HEK293 (cell line): ENCODE measurements at regions not wholly inside any gene's neighbourhood (a gene's known extent, or its start where the extent isn't known, plus 50 kb on each side); places are given as distances from the start of the nearest gene placed in this dataset.

ENCODE experiments used
- CTCF ChIA-PET: fragments of 350-600 bp; formaldehyde crosslinking; extraction: SDS; loops from one replicate; lab custom pipeline; 2021; ENCODE audit warnings: antibody characterized with exemption; lab: Yijun Ruan, JAX
- POLR2A ChIA-PET: fragments of 300-600 bp; formaldehyde crosslinking; extraction: SDS; loops from one replicate; lab custom pipeline; 2020; ENCODE audit warnings: antibody characterized with exemption, inconsistent platforms; lab: Yijun Ruan, JAX
- H3K27ac ChIP-seq: fragments of 200-500 bp; sonication (Bioruptor generic); 2 replicates; pipeline ENCODE4 v1.5.1; 2014; ENCODE audit warnings: low read depth, low read length, control low read depth, inconsistent platforms; ENCODE audit errors: extremely low read depth
- H3K36me3 ChIP-seq, 2 experiments: fragments of 200-500 bp in 1 of 2; sonication (Bioruptor generic) in 1 of 2; 1 replicate in 1 of 2; 2 replicates in 1 of 2; pipeline ENCODE4 v1.5.1; 2014 to 2017; ENCODE audit warnings: inconsistent platforms in 2 of 2, low read length in 2 of 2; ENCODE audit not compliant: control insufficient read depth in 2 of 2, insufficient read depth in 1 of 2
- H3K4me1 ChIP-seq: fragments of 200-500 bp; sonication (Bioruptor generic); 2 replicates; pipeline ENCODE4 v1.5.1; 2014; ENCODE audit warnings: mild to moderate bottlenecking, low read length, inconsistent platforms; ENCODE audit not compliant: control insufficient read depth, insufficient read depth
- H3K4me3 ChIP-seq: 2 replicates; pipeline ENCODE4 v1.5.1; 2011; ENCODE audit warnings: low read depth, mild to moderate bottlenecking, control low read depth, low read length, moderate library complexity
- H3K9me3 ChIP-seq: fragments of 200-500 bp; sonication (Bioruptor generic); 2 replicates; pipeline ENCODE4 v1.5.1; 2014; ENCODE audit warnings: low read depth, low read length, inconsistent platforms; ENCODE audit not compliant: control insufficient read depth, insufficient read depth
- FEZF1 ChIP-seq: fragments of 450-650 bp; formaldehyde crosslinking; IDR thresholded peaks from 2 replicates; pipeline ENCODE4 v1.5.1; 2016; ENCODE audit warnings: missing biosample characterization, missing genetic modification characterization
- HOXC10 ChIP-seq: sonication (generic); formaldehyde crosslinking; IDR thresholded peaks from 2 replicates; pipeline ENCODE4 v1.8.1; 2023; ENCODE audit warnings: mild to moderate bottlenecking, missing genetic modification reagents
- PRDM1 ChIP-seq: fragments of 450-650 bp; formaldehyde crosslinking; IDR thresholded peaks from 2 replicates; pipeline ENCODE4; 2016; ENCODE audit warnings: missing biosample characterization, missing genetic modification characterization
- SCRT1 ChIP-seq: fragments of 450-650 bp; formaldehyde crosslinking; IDR thresholded peaks from 2 replicates; pipeline ENCODE4 v1.5.1; 2016; ENCODE audit warnings: missing biosample characterization, missing genetic modification characterization, borderline replicate concordance
- YY1 ChIP-seq: fragments of 450-650 bp; formaldehyde crosslinking; IDR thresholded peaks from 2 replicates; pipeline ENCODE4 v1.5.1; 2018; ENCODE audit warnings: missing biosample characterization, missing genetic modification characterization
- ZFHX2 ChIP-seq: fragments of 450-650 bp; formaldehyde crosslinking; conservative IDR thresholded peaks from 2 replicates; pipeline ENCODE4 v1.5.1; 2016; ENCODE audit warnings: missing biosample characterization, missing genetic modification characterization
- ZFP41 ChIP-seq: fragments of 450-650 bp; formaldehyde crosslinking; IDR thresholded peaks from 2 replicates; pipeline ENCODE4 v1.5.1; 2016; ENCODE audit warnings: missing biosample characterization, missing genetic modification characterization, borderline replicate concordance
- ZNF114 ChIP-seq: fragments of 450-650 bp; formaldehyde crosslinking; IDR thresholded peaks from 2 replicates; pipeline ENCODE4 v1.5.0; 2017; ENCODE audit warnings: missing biosample characterization, missing genetic modification characterization
- ZNF121 ChIP-seq: fragments of 450-650 bp; formaldehyde crosslinking; IDR thresholded peaks from 2 replicates; pipeline ENCODE4 v1.5.1; 2016; ENCODE audit warnings: missing biosample characterization, missing genetic modification characterization
- ZNF155 ChIP-seq: fragments of 450-650 bp; formaldehyde crosslinking; IDR thresholded peaks from 2 replicates; pipeline ENCODE4 v1.5.1; 2016; ENCODE audit warnings: missing biosample characterization, missing genetic modification characterization
- ZNF157 ChIP-seq: fragments of 450-650 bp; formaldehyde crosslinking; IDR thresholded peaks from 2 replicates; pipeline ENCODE4 v1.5.1; 2016; ENCODE audit warnings: missing biosample characterization, missing genetic modification characterization
- ZNF174 ChIP-seq: fragments of 450-650 bp; formaldehyde crosslinking; IDR thresholded peaks from 2 replicates; pipeline ENCODE4 v1.5.0; 2017; ENCODE audit warnings: missing biosample characterization, mild to moderate bottlenecking, missing genetic modification characterization
- ZNF202 ChIP-seq: fragments of 450-650 bp; formaldehyde crosslinking; IDR thresholded peaks from 2 replicates; pipeline ENCODE4 v1.5.1; 2016; ENCODE audit warnings: missing biosample characterization, missing genetic modification characterization, borderline replicate concordance
- ZNF214 ChIP-seq: fragments of 450-650 bp; formaldehyde crosslinking; IDR thresholded peaks from 2 replicates; pipeline ENCODE4 v1.5.1; 2017; ENCODE audit warnings: missing biosample characterization, mild to moderate bottlenecking, missing genetic modification characterization, borderline replicate concordance
- ZNF248 ChIP-seq: fragments of 450-650 bp; formaldehyde crosslinking; IDR thresholded peaks from 2 replicates; pipeline ENCODE4 v1.5.1; 2017; ENCODE audit warnings: missing biosample characterization, missing genetic modification characterization
- ZNF292 ChIP-seq: fragments of 450-650 bp; formaldehyde crosslinking; IDR thresholded peaks from 2 replicates; pipeline ENCODE4 v1.5.1; 2016; ENCODE audit warnings: low read depth, missing biosample characterization, missing genetic modification characterization, borderline replicate concordance
- ZNF37A ChIP-seq: fragments of 450-650 bp; IDR thresholded peaks from 2 replicates; pipeline ENCODE4 v1.5.1; 2018; ENCODE audit warnings: missing biosample characterization, missing genetic modification characterization
- ZNF548 ChIP-seq: fragments of 450-650 bp; formaldehyde crosslinking; IDR thresholded peaks from 2 replicates; pipeline ENCODE4 v1.5.1; 2016; ENCODE audit warnings: missing biosample characterization, missing genetic modification characterization
- ZNF830 ChIP-seq: fragments of 450-650 bp; IDR thresholded peaks from 2 replicates; pipeline ENCODE4 v1.5.0; 2018; ENCODE audit warnings: missing biosample characterization, missing genetic modification characterization, low read depth, mild to moderate bottlenecking, moderate library complexity
- TF ChIP-seq, protein P1 (sequence below): fragments of 450-650 bp; formaldehyde crosslinking; IDR thresholded peaks from 2 replicates; pipeline ENCODE4 v1.5.1; 2016; ENCODE audit warnings: missing biosample characterization, missing genetic modification characterization
- TF ChIP-seq, protein P2 (sequence below): fragments of 450-650 bp; formaldehyde crosslinking; IDR thresholded peaks from 2 replicates; pipeline ENCODE4 v1.5.1; 2016; ENCODE audit warnings: missing biosample characterization, missing genetic modification characterization

DNA sequence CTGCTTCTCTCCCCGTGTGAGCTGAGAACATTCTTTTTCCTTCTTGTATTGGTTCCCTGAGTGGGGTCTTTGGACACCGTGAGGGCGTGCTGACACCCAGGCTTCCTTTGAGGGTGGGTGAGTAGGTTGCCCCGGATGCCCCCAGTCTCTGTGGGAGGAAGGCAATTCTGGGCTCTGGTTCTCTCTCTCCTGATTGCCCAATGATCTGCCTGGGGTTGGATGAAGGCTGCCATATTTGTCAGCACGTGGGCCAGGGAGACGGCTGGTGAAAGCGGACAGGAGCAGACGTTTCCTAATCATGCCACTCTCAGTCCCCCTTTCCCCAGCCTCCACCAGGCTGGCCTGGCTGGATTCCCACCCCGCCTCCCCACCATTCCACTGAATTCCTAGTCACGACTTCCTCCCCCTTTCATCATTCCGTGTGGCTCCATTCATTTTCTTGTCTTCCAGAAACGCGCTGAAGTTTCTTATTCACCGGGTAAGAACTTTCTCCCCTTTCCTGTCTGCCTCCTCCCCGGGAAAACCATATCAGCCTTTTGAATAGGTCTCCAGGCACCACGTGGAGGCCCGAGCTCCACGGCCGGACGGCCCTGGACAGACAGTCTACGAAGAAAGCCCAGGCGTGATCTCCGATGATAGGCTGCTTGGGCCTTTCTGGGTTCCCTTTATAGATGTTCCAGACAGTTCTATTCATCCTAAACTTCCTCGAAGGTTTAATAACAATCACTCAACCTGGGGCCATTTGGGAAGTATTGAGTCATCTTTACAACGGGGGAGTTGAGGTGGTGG lies 98.7 kb upstream of the NPTX2 start:
- Histone ChIP-seq H3K4me3 (no peak overlapping the region), H3K4me1 (no peaks in the 10 kb centered on the region), H3K27ac (no peak overlapping the region), H3K36me3 (no peaks in the 10 kb centered on the region), H3K9me3 (no peaks in the 10 kb centered on the region)
- TF ChIP-seq ZFP41 (tag by site-specific recombination) (no peak), ZNF202 (no peak), ZNF830 (tag by site-specific recombination) (no peak)
- ChIA-PET POLR2A (no interaction called here), CTCF (no interaction called here)

DNA sequence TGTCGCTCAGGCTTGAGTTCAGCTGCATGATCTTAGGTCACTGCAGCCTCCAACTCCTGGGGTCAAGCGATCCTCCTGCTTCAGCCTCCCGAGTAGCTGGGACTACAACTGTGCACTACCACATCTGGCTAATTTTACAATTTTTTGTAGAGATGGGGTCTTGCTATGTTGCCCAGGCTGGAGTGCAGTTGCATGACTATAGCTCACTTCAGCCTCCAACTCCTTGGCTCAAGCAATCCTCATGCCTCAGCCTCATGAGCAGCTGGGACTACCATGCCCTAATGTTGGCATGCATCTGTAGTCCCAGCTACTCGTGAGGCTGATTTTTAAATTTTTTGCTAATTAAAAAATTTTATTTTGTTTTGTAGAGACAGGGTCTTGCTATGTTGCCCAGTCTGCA lies 101.9 kb upstream of the NPTX2 start:
- TF ChIP-seq ZNF121 (tag by site-specific recombination) (peak; percentile 72; the same call in 1 of the 2 replicates), ZNF157 (no peak)
- H3K9me3 ChIP-seq = no peaks in the 10 kb centered on the region
- no peak overlapping the region for H3K27ac ChIP-seq
- POLR2A ChIA-PET = interaction anchor here (0.6 kb wide), 1 partner anchor 26 kb away, joined by 3 read pairs; no protein-coding TSS in a partner anchor
- CTCF ChIA-PET = no interaction called here
- H3K4me3 ChIP-seq = no peak overlapping the region
- H3K36me3 ChIP-seq = no peaks in the 10 kb centered on the region
- no peaks in the 10 kb centered on the region for H3K4me1 ChIP-seq

DNA sequence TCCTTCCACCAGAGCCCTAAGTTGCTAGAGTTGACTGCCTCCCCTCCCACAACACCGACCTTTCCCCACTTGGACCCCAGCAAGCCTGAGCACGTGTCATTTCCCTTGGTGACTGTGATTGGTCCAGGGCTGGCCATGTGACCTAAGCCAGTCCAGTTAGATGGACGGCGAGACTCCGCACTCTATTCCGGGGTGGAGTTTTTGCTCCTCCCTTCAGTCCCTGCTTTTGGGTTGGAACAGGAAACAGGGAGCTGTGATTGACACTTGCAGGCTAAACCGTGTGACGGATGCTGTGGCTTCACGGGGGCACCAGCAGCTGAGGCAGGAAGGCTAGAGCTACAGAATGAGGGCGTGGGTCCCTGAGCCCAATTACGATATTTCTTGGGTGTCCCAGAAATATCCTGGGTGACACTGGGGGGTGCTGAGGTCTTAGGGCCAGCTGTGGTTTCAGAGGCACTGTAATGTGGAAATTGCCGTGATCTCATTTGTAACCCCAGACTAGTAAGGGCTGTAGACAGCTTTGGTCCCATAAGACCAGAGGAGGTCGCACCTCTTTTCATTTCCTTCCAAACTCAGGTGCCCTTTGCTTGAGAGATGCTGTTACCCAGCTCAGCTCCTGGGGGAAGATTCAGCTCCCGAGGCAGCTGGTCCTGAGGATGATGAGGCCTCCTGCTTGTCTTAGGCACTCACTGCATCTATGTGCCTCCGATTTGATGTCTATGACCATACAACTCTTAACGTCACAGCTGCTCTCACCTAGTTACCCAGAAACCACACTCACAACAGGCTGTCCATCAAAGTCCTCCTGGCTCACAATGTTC lies 102.7 kb upstream of the NPTX2 start:
- no peaks in the 10 kb centered on the region for H3K4me1 ChIP-seq
- POLR2A ChIA-PET = interaction anchor here (0.6 kb wide), 1 partner anchor 25 kb away, joined by 3 read pairs; no protein-coding TSS in a partner anchor
- TF ChIP-seq, protein P1, sequence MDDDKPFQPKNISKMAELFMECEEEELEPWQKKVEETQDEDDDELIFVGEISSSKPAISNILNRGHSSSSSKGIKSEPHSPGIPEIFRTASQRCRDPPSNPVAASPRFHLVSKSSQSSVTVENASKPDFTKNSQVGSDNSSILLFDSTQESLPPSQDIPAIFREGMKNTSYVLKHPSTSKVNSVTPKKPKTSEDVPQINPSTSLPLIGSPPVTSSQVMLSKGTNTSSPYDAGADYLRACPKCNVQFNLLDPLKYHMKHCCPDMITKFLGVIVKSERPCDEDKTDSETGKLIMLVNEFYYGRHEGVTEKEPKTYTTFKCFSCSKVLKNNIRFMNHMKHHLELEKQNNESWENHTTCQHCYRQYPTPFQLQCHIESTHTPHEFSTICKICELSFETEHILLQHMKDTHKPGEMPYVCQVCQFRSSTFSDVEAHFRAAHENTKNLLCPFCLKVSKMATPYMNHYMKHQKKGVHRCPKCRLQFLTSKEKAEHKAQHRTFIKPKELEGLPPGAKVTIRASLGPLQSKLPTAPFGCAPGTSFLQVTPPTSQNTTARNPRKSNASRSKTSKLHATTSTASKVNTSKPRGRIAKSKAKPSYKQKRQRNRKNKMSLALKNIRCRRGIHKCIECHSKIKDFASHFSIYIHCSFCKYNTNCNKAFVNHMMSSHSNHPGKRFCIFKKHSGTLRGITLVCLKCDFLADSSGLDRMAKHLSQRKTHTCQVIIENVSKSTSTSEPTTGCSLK (tag by site-specific recombination) = no peak
- TF ChIP-seq, protein P2, sequence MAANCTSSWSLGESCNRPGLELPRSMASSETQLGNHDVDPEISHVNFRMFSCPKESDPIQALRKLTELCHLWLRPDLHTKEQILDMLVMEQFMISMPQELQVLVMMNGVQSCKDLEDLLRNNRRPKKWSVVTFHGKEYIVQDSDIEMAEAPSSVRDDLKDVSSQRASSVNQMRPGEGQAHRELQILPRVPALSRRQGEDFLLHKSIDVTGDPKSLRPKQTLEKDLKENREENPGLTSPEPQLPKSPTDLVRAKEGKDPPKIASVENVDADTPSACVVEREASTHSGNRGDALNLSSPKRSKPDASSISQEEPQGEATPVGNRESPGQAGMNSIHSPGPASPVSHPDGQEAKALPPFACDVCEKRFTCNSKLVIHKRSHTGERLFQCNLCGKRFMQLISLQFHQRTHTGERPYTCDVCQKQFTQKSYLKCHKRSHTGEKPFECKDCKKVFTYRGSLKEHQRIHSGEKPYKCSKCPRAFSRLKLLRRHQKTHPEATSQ (tag by site-specific recombination) = no peak
- TF ChIP-seq FEZF1 (tag by site-specific recombination) (no peak), ZNF114 (no peak), PRDM1 (tag by site-specific recombination) (no peak), SCRT1 (tag by site-specific recombination) (no peak)
- TF ChIP-seq, all 188 proteins: peak for 0
- CTCF ChIA-PET = no interaction called here
- no peaks in the 10 kb centered on the region for H3K36me3 ChIP-seq
- H3K27ac ChIP-seq = no peak overlapping the region
- H3K9me3 ChIP-seq = no peaks in the 10 kb centered on the region
- no peak overlapping the region for H3K4me3 ChIP-seq

DNA sequence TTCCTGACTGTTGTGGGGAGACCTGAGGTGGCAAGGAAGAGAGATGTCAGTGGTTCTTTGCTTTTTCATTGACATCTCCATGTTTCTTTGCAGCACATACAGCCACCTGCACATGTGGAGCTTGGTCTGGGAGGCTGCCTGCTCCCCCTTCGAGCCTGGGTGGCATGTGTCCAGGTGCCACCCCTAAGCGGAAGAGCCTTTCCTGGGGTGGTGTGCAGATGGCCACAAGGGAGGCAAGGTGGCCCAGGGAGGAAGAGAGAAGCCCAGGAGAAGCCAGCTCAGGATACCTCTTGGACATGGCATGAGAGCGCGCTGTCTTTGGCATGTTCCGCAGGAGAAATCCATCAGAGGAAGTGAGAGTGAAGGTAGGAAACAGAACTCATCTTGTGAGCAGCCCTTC lies 105.9 kb upstream of the NPTX2 start:
- Histone ChIP-seq H3K36me3 (no peaks in the 10 kb centered on the region), H3K4me3 (no peak overlapping the region), H3K9me3 (no peaks in the 10 kb centered on the region), H3K27ac (no peak overlapping the region), H3K4me1 (no peaks in the 10 kb centered on the region)
- POLR2A ChIA-PET = no interaction called here
- CTCF ChIA-PET = no interaction called here
- no peak for TF ChIP-seq ZNF292 (tag by site-specific recombination)
- no peak for TF ChIP-seq ZNF214 (tag by site-specific recombination)
- no peak for TF ChIP-seq YY1
- no peak for TF ChIP-seq ZNF37A (tag by site-specific recombination)
- TF ChIP-seq ZNF248 (tag by site-specific recombination) = no peak
- no peak for TF ChIP-seq ZFHX2
- TF ChIP-seq HOXC10 (CRISPR knock-in tag) = no peak
- TF ChIP-seq ZNF155 (tag by site-specific recombination) = no peak
- TF ChIP-seq ZNF174 (tag by site-specific recombination) = no peak
- no peak for TF ChIP-seq ZNF548 (tag by site-specific recombination)
